Astrocyte of the spinal cord (primary cell): ENCODE measurements at regions not wholly inside any gene's neighbourhood (a gene's known extent, or its start where the extent isn't known, plus 50 kb on each side); places are given as distances from the start of the nearest gene placed in this dataset.

Experiments
- DNase-seq: peaks from one replicate; pipeline ENCODE4 v3.0.0; 2011; ENCODE audit warnings: low read depth, low spot score
- H3K4me3 ChIP-seq: 2 replicates; pipeline ENCODE4 v1.5.1; 2011; ENCODE audit warnings: low read depth, mild to moderate bottlenecking, low read length, moderate library complexity
- CTCF ChIP-seq: IDR thresholded peaks from 2 replicates; pipeline ENCODE4 v1.5.1; 2012; ENCODE audit warnings: low read depth, mild to moderate bottlenecking, low read length, inconsistent platforms
- in situ Hi-C: cut with HindIII; loops from 2 replicates; pipeline ENCODE4 v1.10.0; 2017; ENCODE audit warnings: low sequenced_read_pairs

GRCh38 chr5:174523311-174524071 lies 200.9 kb upstream of the MSX2 start:
- TF ChIP-seq CTCF, result no peak
- in situ Hi-C loops, result no loop called here
- DNase-seq, result no peak
- H3K4me3 ChIP-seq, result no peak overlapping the region

GRCh38 chr5:174524351-174524750 lies 200.0 kb upstream of the MSX2 start:
- DNase-seq, result no peak
- TF ChIP-seq CTCF, result no peak
- in situ Hi-C loops, result no loop called here
- H3K4me3 ChIP-seq, result no peak overlapping the region

GRCh38 chr5:174526177-174526576 lies 198.2 kb upstream of the MSX2 start:
- in situ Hi-C loops, result no loop called here

GRCh38 chr5:174527916-174528540 lies 196.4 kb upstream of the MSX2 start:
- H3K4me3 ChIP-seq, result no peak overlapping the region
- TF ChIP-seq CTCF, result no peak
- DNase-seq, result no peak
- in situ Hi-C loops, result no loop called here

More at GRCh38 chr5:174526177-174526576, 198.2 kb upstream of the MSX2 start:
- no peak overlapping the region for H3K4me3 ChIP-seq
- DNase-seq, result no peak
- TF ChIP-seq CTCF, result no peak

GRCh38 chr5:174528821-174529544 lies 195.4 kb upstream of the MSX2 start:
- TF ChIP-seq CTCF, result no peak
- in situ Hi-C loops, result no loop called here
- no peak for DNase-seq
- no peak overlapping the region for H3K4me3 ChIP-seq

GRCh38 chr5:174529925-174530681 lies 194.3 kb upstream of the MSX2 start:
- TF ChIP-seq CTCF, result no peak
- DNase-seq, result no peak
- in situ Hi-C loops, result no loop called here
- H3K4me3 ChIP-seq, result no peak overlapping the region
